ENCODE measurements at regions not wholly inside any gene's neighbourhood (a gene's known extent, or its start where the extent isn't known, plus 50 kb on each side); places are given as distances from the start of the nearest gene placed in this dataset.

DNA sequence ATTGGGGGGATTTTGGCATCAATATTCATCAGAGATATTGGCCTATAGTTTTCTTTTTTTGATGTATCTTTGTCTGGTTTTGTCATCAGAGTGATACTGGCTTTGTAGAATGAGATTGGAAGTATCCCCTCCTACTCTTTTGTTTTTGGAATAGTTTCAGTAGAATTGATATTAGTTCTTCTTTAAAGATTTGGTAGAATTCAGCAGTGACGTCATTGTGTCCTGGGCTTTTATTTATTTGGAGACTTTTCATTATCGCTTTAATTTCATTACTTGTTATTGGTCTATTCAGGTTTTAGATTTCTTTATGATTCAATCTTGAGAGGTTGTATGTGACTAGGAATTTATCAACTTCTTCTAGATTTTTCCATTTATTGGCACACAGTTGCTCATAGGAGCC lies 825.5 kb upstream of the NXPH2 start (continued):
- TF ChIP-seq, protein P1, sequence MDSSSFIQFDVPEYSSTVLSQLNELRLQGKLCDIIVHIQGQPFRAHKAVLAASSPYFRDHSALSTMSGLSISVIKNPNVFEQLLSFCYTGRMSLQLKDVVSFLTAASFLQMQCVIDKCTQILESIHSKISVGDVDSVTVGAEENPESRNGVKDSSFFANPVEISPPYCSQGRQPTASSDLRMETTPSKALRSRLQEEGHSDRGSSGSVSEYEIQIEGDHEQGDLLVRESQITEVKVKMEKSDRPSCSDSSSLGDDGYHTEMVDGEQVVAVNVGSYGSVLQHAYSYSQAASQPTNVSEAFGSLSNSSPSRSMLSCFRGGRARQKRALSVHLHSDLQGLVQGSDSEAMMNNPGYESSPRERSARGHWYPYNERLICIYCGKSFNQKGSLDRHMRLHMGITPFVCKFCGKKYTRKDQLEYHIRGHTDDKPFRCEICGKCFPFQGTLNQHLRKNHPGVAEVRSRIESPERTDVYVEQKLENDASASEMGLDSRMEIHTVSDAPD (CRISPR knock-in tag; IDR thresholded peaks at IDR 0.05): no peak
- TF ChIP-seq KDM4B (IDR thresholded peaks at IDR 0.05; ENCODE audit: borderline replicate concordance in 2 of 2, low read depth in 1 of 2) (no peak), MEF2D (tag; conservative IDR thresholded peaks at IDR 0.05; ENCODE audit: low read depth) (no peak), MCM3 (IDR thresholded peaks at IDR 0.05) (no peak)
- TF ChIP-seq, protein P2, sequence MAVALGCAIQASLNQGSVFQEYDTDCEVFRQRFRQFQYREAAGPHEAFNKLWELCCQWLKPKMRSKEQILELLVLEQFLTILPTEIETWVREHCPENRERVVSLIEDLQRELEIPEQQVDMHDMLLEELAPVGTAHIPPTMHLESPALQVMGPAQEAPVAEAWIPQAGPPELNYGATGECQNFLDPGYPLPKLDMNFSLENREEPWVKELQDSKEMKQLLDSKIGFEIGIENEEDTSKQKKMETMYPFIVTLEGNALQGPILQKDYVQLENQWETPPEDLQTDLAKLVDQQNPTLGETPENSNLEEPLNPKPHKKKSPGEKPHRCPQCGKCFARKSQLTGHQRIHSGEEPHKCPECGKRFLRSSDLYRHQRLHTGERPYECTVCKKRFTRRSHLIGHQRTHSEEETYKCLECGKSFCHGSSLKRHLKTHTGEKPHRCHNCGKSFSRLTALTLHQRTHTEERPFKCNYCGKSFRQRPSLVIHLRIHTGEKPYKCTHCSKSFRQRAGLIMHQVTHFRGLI (CRISPR knock-in tag; IDR thresholded peaks at IDR 0.05): no peak

DNA sequence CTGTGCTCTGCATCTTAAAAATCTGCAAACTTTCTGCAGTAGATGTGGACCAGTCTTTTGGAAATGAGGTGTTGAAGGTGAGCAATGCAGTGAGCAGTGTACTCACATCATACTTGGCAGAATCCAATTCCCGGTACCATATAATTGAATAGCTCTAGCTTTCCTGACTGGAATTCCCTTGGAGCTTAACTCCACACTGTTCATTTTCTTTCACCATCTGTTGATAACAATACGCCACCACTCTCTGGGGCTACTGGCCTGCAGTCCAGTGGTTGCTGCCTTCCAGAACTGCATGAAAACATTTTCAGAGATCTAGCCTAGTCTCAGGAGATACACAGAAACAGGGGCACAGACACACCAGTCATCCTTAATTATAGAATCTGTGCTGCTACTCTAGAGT lies 820.0 kb upstream of the NXPH2 start:
- no TSS peak for BruUV-seq (replicated peaks)
- Histone ChIP-seq H3K27me3 (ENCODE audit: control insufficient read depth in 2 of 2, insufficient read depth in 2 of 2, low read length in 2 of 2) (no peaks in the 10 kb centered on the region), H3K4me3 (no peak overlapping the region), H3K9me1 (ENCODE audit: control insufficient read depth, insufficient read depth, low read length) (no peaks in the 10 kb centered on the region), H3K79me2 (ENCODE audit: control insufficient read depth, insufficient read depth, low read length) (no peaks in the 10 kb centered on the region), H4K20me1 (replicated peaks; ENCODE audit: control insufficient read depth, insufficient read depth, low read length) (no peaks in the 10 kb centered on the region), H2AFZ (ENCODE audit: low read depth, low read length) (no peak overlapping the region), H3K36me3 (ENCODE audit: control insufficient read depth, insufficient read depth, low read length) (no peaks in the 10 kb centered on the region), H3K4me2 (ENCODE audit: insufficient read depth, low read length) (no peak overlapping the region), H3K9me3 (replicated peaks; ENCODE audit: control insufficient read depth, insufficient read depth, low read depth, low read length) (no peaks in the 10 kb centered on the region), H3K4me1 (replicated peaks in 1 of 2; ENCODE audit: control insufficient read depth in 2 of 2, insufficient read depth in 2 of 2, low read length in 2 of 2) (no peaks in the 10 kb centered on the region), H3K9ac (ENCODE audit: insufficient read depth in 1 of 2, low read depth in 2 of 2, low read length in 2 of 2) (no peak overlapping the region), H3K27ac (ENCODE audit: extremely low read depth, low read depth, low read length) (no peak overlapping the region)
- 0% methylated on average over 2 of the region's 2 CpGs for WGBS (ENCODE audit: insufficient coverage, low coverage, missing lambda C conversion rate)
- intact Hi-C loops (cut with micrococcal nuclease): no loop called here
- DNase-seq (ENCODE audit: extremely low read depth in 1 of 4, low spot score in 3 of 4) (no peak), ATAC-seq (no peak), FAIRE-seq (no peak)
- ChIA-PET POLR2A (no interaction called here), CTCF (ENCODE audit: low intra/inter-chr PET ratio) (no interaction called here)
- TF ChIP-seq SRSF9 (IDR thresholded peaks at IDR 0.05; ENCODE audit: borderline replicate concordance, low read depth, low read length) (no peak), DACH1 (IDR thresholded peaks at IDR 0.05; ENCODE audit: partially characterized antibody) (no peak), ZNF311 (CRISPR knock-in tag; IDR thresholded peaks at IDR 0.05) (no peak), ZNF175 (CRISPR knock-in tag; IDR thresholded peaks at IDR 0.05; ENCODE audit: low read depth) (no peak), POLR2A (conservative IDR thresholded peaks at IDR 0.05) (no peak), ZNF232 (CRISPR knock-in tag; IDR thresholded peaks at IDR 0.05) (no peak), SIX5 (IDR thresholded peaks at IDR 0.05; ENCODE audit: borderline replicate concordance in 1 of 2, insufficient read depth in 1 of 2, low read depth in 1 of 2, low read length in 2 of 2) (no peak), PRMT5 (CRISPR knock-in tag; IDR thresholded peaks at IDR 0.05) (no peak)
- TF ChIP-seq, protein P3, sequence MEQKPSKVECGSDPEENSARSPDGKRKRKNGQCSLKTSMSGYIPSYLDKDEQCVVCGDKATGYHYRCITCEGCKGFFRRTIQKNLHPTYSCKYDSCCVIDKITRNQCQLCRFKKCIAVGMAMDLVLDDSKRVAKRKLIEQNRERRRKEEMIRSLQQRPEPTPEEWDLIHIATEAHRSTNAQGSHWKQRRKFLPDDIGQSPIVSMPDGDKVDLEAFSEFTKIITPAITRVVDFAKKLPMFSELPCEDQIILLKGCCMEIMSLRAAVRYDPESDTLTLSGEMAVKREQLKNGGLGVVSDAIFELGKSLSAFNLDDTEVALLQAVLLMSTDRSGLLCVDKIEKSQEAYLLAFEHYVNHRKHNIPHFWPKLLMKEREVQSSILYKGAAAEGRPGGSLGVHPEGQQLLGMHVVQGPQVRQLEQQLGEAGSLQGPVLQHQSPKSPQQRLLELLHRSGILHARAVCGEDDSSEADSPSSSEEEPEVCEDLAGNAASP (IDR thresholded peaks at IDR 0.05): no peak
- in situ Hi-C loops (cut with MboI): no loop called here
